COR-L47 (cell line): ENCODE measurements at regions not wholly inside any gene's neighbourhood (a gene's known extent, or its start where the extent isn't known, plus 50 kb on each side); places are given as distances from the start of the nearest gene placed in this dataset.

Experiments used
- DNase-seq: peaks from one replicate; lab custom pipeline; 2025; lab: John Stamatoyannopoulos, UW

DNA sequence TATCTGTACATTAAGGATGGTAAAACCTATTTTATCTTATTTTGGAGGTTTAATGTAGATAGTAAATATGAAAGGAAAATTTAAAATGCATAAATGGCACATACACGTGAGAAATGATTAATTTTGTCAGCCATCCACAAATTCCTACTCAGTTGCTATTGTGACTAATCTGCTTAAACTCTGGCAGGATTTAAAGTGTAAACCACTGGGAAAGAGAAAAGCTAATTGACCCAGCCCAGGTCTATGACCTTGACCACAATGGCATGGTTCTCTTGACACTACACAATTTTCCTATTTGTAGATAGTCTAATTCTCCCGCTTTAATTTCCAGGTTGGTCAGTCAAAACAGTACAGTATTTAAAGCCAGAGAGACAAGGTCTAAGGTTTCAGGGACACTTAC, 459.0 kb upstream of the KLF4 start:
- no peak for DNase-seq

DNA sequence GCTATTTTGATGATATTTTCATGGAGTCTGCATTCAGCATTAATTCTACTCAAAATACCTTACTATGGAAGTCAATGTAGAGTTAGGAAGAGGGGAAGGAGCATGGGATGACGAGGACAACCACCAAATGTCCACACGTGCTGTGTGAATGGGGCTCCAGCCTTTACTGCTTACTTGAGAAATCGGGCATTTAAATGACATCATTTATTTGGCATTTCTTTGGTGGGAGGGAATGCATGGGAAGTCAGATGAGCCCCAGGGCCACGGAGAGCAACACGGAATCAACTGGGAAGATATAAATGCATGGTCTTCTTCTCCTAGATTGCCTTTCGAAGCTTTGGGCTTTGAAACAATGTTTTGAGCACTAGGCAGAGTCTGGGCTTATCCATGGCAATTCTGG, 458.5 kb upstream of the KLF4 start:
- no peak for DNase-seq

GRCh38 chr9:107946364-107947141, 457.0 kb upstream of the KLF4 start:
- no peak for DNase-seq

- no peak for DNase-seq
Measured at GRCh38 chr9:107945961-107946360, 456.4 kb upstream of the KLF4 start.

- no peak for DNase-seq
Measured at GRCh38 chr9:107945493-107945892, 455.9 kb upstream of the KLF4 start.

DNA sequence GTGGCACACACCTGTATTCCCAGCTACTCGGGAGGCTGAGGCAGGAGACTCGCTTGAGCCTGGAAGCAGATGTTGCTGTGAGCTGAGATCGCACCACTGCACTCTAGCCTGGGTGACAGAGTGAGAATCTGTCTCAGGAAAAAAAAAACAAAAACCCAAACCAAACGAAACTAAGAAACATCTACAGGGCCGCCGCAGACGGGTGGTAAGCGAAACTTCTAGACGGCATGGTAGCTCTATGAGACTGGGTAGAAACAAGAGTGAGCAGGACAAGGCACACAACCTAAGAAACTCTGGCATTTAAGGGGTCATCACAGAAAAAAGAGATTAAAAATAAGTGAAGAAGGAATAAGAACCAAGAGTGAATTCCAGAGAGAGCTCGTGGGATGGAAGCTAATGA, 454.8 kb upstream of the KLF4 start:
- no peak for DNase-seq

DNA sequence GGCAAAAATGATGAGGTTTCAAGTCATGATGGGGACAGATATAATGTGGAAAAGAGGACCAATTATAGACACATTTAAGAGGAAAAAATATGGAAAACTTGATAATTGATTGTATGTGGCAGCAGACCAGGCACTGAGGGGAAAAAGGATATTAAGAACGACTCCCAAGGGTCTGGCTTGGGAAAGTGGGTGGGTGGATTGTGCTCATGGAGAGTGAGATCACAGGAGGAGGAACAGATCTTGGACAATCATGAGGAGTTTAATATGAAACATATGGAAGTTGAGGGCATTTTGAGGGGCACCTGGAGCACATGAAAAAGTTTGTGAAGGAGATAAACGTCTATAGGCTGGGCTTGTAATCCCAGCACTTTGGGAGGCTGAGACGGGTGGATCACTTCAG, 454.3 kb upstream of the KLF4 start:
- DNase-seq, result no peak

DNA sequence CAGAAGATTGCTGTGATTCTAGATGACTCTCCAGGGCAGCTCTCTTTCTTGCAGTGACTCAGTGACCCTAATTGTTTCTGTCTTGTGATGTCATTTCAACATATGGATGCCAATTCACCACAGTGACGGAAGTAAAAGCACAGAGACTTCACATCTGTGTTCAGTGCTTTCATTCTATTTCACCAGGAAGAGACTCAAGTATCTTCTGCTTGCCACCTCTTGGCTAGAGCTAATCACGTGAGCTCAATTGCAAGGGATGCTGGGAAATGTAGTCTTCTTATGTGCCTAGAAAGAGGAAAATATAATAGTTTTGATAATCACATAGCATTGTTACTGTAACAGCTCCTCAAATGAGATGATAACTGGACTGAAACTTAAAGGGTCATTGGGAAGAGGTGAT, 453.3 kb upstream of the KLF4 start:
- no peak for DNase-seq

GRCh38 chr9:107942291-107942690, 452.7 kb upstream of the KLF4 start:
- no peak for DNase-seq

DNA sequence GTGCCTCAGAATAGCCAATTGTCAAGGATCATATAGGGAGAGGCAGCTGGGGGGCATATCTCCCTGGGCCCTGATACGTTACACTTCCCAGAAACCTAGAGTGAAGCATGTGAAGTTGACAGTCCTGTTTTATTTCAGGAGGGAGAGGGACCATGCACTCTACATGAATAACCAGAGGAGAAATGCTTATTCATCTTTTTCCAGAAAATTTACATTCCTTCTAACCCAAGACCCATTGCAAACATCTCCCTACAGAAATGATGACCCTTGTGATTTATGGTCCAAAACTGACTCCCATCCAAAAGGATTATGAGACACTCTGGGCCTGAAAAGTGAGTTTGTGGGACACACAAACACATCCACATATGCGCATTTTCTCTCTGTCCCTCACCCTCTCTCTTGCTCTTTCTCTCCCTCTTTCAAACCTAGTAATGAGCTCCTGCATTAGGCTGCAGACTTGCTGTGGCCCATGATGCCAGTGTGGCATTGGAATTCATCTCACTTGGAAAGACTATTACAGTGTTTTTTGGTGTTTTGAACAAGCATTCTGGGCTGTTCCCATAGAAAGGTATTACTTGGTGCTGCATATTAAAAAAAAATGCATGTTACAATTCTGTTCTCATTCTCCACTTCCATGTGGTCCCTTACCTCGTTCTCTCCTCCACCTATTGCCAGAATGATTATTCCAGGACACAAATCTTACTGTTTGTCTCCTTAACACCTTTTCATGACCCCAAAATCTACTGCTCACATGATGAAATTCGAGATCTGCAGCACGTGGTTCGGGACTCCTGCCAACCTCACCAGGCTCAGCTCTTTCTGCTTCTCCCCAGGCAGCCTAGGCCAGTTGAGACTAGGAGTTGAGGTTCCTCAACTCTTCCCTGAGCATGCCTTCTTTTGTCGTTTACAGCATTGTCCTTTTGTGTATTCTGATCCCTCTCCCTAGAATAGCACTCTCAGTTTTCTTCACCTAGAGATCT, 451.3 kb upstream of the KLF4 start:
- no peak for DNase-seq

- no peak for DNase-seq
Measured at GRCh38 chr9:107938801-107939386, 449.3 kb upstream of the KLF4 start.

DNA sequence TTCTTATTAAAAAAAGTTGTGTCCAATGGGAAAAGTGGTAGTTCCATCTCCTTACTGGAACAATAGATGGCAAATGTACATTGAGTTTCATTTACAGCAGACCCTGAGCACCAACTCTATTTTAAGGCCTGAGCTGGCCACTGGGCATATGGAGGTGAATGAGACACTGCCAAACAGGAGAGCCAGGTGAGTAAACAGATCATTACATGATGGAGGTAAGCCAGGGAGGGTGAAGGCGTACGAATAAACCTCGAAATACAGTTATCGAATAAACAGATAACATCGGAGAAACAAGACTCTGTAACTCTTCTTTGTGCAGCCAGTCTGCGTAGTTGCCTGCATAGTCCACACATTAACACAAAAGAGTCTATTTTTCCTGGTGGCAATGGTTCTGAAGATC, 446.4 kb upstream of the KLF4 start:
- no peak for DNase-seq

GRCh38 chr9:107933516-107933915, 443.9 kb upstream of the KLF4 start:
- DNase-seq, result no peak

- DNase-seq, result no peak
Measured at GRCh38 chr9:107933097-107933496, 443.5 kb upstream of the KLF4 start.

DNA sequence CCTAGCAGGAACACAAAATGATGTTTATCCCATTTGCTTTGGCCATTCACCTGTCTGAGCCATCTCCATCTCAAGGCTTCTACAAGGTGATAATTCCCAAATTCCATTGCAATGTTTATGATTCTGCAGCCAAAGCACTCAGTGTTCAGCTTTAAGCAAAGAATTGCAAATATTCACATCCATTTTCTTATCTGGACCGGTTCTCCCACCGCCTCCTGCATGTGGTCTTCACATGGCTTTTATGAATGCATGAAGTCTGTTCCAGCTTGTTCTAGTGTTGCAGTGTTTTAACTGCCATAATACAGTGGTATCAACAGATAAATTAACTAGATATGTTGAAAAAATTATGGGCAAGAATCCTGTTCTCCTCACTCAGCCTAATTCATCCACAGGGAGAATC, 443.0 kb upstream of the KLF4 start:
- no peak for DNase-seq

DNA sequence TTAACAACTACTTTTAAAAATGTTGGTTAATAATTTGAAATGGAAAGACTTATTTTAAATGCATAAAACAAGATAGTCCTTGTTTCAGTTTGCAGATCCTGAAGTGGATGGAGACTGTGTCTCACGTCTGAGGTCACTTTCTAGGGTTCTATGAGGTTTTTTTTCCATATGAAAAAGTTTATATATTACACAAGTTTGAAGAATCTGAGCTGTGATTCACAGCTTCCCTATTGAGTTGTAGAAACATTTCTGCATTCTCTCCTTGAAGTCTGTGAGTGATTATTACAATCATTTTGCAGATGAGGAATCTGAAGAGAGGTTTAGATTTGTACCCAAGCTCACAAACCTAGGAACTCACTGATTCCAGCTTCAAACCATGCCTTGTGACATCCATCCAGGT, 442.5 kb upstream of the KLF4 start:
- no peak for DNase-seq

DNA sequence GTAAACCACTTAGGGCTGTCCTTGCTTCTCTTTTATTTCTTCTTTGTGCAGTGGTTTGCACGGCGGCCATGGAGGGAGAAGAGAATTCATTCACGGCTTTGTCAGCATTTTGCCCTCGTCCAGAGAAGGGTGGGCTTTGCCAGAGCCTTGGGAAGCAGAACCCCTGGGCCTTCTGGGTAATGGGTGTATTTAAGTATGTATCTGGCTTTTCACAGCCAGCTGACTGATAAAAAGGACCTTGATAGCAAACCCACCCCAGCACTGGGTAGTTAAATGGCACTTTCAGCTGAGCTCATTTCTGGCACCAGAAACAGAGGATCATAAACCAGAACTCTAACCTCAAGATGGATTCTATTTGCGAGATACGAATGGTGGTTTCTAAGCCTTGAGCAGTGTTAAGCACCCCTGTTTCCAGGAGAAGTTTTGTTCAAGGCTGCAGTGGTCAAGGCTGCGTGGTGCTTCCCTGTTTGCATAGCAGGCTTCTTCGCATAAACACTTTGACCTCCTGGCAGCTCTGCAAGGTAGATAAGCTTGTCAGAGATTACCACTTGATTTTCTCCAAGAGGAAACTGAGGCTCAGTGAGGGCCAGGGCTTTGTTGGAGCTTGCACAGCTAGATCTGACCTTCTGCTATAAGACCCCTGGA, 441.6 kb upstream of the KLF4 start:
- DNase-seq, result no peak

DNA sequence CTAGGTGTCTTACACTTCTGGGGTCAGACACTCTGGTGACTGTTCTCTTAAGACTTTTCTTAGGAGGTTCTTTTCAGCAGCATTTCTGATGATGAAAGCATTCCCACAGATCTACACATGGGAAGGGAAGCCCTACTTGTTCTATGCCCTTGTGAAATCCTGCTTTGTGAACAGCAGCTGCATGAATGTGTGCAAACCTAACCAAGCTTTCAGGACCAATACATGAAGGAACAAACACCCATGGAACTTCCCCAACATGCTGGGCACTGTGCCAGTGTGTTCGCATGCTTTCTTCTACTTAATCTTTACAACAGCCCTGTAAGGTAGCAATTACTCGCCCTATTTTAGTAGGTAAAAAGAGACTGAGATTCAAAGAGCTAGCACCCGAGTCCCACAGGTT, 439.9 kb upstream of the KLF4 start:
- DNase-seq, result peak; percentile 62

GRCh38 chr9:107928701-107929371, 439.3 kb upstream of the KLF4 start:
- DNase-seq, result no peak

DNA sequence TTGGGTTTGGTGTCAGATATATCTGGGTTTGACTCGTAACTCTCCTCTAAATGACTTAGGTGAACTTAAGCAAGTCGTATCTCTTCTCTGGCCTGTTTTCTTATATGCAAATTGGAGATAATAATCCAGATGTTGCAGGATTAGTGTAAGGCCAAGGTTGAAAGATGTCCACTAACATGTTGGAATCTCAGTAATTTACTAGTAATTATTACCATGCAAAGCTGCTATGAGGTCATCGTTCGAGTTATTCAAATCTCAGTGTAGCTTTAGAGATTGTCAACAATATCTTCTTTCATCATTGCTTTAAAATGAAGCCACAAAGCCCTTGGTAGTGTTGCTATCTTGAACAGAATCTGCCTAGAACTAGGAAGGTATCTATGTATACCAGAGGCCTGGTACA, 437.7 kb upstream of the KLF4 start:
- no peak for DNase-seq

- no peak for DNase-seq
Measured at GRCh38 chr9:107925749-107926297, 436.3 kb upstream of the KLF4 start.
